Endometrium (tissue), 2 donors: ENCODE measurements at regions not wholly inside any gene's neighbourhood (a gene's known extent, or its start where the extent isn't known, plus 50 kb on each side); places are given as distances from the start of the nearest gene placed in this dataset.
"Not testable (repeated sequence)": the region's sequence is repeated elsewhere in the genome, so short reads cannot be mapped to it uniquely, and the experiment has no call there.

ENCODE experiments used
- FAIRE-seq: peaks from 2 replicates; lab custom pipeline; 2012; peaks lifted over from hg19 to GRCh38; lab: Jason Lieb, UNC
- donor health status: control.
- donor health status: control.

DNA sequence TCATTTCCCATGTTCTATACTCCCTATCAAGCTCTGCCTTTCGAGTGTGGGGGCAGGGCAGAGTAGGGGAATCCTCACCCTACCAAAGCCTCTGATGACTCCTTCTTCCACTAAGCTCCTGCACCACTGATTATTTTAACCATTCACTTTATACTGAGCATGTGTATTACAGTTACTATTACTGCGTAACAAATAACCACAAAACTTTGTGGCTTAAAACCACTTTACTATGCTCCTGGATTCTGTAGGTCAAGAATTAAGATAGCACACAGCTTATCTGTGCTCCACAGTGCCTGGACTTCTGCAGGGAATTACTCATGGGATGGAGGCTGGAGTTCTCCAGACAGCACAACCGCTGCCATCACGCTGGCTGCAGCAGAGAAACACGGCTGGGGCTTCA is 117.4 kb upstream of the DNAJC10 start:
- no peak for FAIRE-seq

DNA sequence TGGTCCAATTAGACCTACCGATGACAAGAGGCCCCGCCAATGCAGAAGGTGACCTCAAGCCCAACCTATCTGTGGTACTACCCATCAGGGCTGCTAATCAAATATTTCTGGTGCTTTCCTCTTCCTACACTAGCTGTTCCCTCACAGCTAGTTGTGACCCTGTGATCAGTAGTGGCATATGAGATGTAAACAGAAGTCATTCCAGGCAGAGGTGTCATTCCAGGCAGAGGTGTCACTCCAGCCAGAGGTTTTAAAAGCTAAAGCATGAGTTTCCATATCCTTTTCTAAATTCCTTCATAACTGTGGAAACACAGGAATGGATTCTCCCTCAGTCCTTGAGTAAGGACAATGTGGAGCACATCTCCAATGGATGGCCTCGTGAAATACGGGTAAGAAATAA is 110.9 kb upstream of the DNAJC10 start:
- no peak for FAIRE-seq

DNA sequence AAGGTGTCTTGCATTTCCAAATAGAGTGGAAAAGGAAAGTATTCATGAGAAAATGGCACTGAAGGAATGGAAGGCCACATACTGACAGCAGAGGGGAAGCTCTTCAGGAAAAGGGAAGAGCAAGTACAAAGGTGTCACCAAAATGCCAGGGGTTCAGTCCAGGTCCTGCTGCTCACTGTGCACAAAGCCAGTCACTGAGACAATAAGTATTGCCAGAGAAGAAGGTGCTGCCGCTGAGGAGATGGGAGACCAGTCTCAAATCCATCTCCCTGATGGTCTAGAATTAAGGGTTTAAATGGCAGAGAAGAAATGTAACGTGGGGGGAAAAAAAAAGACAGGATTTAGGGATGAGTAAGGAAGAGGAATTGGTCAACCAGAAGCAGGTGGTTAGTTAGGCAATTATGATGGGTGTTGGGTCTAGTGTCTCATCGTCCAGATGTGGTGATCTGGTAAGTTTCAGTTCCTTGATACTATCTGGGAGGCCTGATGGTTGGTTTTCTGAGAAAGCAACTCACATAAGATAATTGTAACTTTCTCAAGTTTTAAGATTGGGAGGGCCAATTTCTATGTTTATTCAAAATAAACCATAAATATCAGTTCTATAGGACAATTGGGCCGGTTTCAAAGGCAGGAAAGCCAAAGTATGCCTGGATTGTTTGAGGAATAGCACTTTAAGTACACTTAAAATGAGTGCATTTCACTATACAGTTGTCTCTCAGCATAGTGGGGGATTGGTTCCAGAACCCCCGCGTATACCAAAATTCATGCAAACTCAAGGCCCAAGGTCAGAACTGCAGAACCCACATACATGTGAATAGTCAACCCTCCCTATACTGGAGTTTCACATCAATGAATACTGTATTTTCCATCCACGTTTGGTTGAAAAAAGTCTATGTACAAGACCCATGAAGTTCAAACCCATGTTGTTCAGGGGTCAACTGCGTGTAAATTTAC is 109.1 kb upstream of the DNAJC10 start:
- no peak for FAIRE-seq

DNA sequence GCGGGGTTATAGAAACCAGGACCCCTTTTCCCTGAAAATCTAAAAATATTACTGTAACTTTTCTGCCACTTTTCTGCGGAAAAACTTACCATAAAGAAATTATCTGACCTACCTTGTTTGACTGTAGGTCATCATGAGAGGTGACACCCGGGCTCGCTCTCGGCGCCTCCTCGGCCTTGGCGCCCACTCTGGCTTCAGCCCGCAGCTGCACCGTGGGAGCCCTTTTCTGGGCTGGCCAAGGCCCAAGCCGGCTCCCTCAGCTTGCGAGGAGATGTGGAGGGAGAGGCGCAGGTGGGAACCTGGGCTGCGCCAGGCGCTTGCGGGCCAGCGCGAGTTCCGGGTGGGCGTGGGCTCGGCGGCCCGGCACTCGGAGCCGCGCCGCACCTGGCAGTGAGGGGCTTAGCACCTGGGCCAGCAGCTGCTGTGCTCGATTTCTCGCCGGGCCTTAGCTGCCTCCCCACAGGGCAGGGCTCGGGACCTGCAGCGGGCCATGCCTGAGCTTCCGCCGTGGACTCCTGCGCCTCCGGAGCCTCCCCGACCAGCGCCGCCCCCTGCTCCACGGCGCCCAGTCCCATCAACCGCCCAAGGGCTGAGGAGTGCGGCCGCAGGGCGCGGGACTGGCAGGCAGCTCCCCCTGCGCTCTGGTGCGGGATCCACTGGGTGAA is 107.7 kb upstream of the DNAJC10 start:
- FAIRE-seq = no peak

DNA sequence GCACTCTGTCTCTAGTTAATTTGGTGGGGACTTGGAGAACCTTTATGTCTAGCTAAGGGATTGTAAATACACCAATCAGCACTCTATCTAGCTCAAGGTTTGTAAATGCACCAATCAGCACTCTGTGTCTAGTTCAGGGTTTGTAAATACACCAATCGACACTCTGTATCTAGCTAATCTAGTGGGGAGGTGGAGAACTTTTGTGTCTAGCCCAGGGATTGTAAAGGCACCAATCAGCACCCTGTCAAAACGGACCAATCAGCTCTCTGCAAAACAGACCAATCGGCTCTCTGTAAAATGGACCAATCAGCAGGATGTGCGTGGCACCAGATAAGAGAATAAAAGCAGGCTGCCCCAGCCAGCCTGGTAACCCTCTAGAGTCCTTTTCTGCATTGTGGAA is 107.1 kb upstream of the DNAJC10 start:
- FAIRE-seq = not testable (repeated sequence)

DNA sequence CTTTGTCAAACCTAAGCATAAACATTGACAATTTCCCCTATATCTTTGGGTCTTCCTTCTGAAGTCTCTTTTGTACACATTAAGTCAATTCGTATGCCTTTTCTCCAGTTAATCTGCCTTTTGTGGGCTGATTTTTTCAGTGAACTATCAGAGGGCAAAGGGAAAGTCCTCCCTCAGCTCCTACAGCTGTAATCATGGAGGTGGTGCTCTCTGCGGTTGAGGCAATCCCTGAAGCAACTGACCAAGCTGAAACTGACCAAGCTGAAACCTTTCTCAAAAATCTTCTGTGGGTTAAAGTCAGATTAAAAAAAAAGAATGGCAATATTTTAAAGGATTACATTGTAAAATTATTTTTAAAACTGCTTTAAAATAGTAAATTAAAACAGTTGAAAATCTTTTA is 105.8 kb upstream of the DNAJC10 start:
- FAIRE-seq = no peak

DNA sequence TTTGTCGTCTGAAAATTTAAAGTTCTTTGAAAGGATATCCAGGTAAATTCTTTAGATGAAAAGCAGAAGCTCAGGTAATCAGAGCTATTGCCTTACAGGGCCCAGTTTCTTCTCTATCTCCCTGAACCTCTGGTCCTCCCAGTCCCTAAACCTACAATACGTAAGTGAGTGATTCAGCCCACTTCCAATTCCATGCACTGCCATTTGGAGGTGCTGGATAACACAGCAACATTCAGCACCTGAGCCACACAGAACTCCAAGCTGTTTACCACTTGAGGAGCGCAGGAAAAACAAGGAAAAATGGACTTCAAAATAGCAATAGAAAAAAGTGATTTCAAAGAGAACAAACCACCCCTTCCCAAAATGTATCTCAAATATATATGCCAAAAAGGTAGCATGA is 105.0 kb upstream of the DNAJC10 start:
- FAIRE-seq = no peak

DNA sequence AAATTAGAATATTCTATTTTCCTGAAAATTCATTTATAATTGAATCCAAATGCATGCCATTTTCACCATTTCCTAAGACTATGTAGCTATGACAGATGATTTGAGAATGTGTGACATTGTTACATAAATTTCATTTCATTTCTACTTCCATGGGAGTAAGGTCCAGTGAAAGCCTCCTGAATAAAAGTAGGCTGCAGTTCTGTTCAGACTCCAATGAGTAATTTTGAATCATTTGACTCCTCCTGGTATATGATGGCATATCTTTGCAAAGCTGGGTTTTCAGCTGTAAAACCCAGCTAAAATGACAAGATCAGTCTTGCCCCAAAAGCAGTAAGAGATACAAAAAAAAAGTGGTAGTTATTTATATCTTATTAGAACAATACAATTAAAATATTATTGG is 101.0 kb upstream of the DNAJC10 start:
- FAIRE-seq = no peak

DNA sequence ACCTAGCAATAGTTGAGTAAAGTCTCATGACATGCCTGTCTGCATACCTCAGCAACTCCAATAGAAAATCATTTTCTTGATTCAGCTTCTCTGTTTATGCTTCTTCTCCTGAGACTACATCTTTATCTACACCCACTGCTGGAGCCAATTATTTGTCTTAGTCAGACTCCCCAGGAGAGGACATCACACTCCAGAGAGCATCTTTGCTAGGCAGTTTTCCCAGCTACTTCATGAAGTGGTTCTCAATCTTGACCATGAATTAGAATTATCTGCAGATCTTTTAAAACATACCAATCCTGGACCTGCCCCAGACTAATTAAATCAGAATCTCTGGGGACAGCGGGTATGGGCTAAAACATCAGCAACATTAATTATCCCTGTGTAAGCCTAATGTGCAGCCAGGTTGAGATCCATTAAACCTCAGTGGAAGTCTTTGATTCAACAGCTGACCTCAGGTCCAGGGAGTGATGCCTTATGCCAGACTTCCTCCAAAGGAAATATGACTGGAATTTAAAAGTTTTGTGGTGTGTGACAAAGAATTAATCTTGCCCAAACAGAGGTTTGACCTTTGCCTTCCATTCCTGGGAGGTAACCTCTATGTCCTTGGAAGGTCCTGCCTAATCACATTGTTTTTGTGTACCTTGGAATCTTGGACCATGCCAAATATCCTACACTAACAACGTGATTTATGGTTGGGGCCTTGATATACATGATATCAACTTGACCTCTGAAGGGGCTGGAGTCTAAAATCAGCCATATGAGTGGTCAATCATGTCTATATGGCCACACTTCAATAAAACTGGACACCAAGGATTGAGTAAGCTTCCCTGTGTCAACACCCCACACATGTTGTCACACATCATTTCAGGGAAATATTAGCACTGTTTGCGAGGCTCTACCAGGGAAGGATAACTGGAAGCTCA is 99.3 kb upstream of the DNAJC10 start:
- FAIRE-seq = no peak

DNA sequence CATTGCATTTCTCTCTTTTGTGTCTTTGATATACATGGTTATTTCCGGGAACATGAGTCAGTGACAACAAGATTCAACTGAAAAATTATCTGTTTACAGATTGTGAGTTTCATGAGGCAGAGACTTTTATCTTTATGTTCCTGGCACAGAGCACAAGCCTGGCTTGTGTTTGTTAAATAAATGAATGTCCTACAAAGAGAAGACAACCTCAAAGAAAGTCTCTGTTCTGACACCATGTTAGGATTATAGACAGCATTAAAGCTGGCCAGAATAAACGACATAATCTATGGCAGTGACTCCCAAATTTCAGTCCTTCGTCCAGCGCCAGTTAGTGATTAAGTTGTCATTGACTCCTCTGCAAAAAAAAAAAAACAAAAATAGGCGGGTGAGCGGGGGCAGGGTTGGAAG is 97.4 kb upstream of the DNAJC10 start:
- FAIRE-seq = no peak

DNA sequence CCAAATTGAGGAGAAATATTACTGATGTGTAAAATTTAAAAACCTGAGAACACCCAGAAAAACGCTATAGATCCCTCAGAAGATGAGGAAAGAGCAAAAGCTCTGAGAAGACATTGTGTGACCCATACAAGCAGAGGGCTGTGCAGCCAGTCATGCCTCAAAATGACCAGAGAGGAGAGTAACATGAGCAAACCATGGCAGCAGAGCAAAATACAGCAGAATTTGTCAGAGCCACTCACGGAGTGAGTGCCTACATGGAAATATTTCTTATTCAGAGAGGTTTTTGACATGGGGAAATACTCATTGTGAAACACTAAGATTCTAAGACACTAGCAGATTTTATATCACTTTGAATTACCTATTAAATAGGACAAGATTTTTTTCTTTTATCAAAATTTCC is 96.8 kb upstream of the DNAJC10 start:
- FAIRE-seq = no peak

DNA sequence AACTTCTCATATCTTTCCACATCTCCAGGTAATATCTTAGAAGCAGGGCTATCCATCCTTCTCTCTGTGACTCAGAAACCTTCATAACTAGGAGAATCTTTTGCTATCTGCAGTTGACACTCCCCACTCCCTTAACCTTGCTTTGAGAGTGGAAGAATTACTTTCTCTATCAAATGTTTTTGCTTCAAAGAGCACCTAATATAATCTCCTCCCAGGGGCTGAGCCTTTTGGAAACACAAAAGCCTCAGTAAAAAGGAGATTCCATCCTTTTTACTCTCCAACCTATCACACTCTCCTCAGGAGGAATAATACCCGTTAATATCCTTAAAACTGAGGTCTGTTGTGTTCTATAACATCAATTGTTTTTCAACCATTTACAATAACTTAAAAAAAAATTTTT is 94.9 kb upstream of the DNAJC10 start:
- no peak for FAIRE-seq

DNA sequence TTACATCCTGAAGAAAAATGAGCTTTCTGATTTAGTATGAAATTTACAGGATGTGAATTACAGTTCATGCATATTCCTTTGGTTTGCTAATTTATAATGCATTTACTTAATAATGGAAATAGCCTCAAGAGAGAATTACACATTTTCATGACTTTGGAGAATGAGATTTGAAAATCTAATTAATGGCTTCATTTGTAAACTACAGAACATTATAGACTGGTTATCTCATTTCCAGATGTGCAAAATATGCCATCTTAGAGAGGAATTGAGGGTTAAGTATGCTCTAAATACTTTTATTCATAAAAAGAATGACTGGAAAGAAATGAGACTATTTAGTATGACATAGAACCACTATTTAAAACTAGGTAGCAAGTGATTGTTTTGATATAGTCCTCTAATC is 94.2 kb upstream of the DNAJC10 start:
- no peak for FAIRE-seq

DNA sequence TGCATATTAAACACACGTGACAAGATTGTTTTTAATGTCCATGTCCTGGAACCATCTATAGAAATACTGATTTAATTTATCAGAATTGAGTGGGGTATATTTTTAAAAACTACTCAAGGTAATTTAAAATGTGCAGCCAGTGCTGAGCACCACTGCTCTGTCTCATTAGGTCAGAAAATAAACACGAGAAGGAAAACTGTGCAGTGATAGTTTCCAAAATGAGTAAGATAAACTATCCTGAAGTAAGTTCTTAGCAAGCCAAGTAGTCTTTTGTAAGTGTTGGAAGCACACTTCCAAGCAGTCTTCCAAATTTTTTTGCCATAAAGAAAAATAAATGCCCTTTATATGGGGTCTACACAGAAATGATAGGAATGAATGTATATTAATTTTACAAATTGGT is 93.8 kb upstream of the DNAJC10 start:
- FAIRE-seq = no peak

DNA sequence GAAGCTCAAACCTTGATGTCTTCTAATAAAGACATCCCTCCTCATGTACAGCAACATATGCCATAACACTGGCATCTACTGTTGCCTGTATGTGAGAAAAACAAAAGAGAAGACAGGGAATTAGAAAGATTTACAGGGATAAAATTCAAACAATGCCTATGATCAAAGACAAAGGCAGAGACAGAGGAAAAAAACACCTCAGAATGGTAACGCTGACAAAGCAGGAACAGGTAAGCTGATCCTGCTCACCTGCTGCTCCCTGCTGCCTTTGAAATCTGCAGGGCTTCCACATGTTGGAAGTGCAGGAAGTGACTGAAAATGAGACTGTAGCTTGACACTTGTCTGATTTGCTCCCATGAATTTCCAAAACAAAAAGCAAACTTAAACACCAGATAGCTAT is 90.2 kb upstream of the DNAJC10 start:
- FAIRE-seq = no peak

DNA sequence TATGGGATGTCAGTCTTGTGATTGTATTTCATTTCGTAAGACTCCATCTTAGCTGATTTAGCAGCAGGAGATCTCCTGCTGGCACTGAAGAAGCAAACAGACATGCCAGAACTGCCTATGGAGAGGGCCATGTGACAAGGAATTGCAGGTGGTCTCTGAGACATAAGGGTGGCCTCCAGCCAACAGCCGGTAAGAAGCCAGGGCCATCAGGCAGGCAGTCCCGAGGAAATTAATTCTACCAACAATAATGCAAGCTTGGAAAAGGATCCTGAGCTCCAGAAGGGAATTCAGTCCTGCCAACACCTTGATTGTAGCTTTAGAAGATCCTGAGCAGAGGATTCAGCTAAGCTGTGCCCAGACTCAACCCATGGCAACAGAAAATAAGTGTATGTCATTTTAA is 87.1 kb upstream of the DNAJC10 start:
- no peak for FAIRE-seq

DNA sequence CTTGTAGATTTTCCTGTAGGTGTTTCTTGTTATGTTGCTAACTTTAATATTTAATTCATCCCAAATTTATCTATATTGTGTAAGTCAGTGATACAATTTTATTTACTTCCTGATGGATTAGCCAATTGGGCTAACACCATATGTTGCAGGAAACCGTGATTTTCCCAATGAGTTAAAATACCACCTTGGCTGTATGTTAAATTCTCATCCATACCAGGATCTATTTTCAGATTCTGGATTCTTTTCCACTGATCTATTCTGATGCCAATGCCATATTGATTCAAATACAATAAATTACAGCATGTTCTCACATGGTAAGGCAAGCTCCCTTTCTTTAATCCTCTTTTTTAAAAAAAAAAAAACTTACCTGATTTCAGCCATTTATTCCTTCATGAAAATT is 85.8 kb upstream of the DNAJC10 start:
- no peak for FAIRE-seq

DNA sequence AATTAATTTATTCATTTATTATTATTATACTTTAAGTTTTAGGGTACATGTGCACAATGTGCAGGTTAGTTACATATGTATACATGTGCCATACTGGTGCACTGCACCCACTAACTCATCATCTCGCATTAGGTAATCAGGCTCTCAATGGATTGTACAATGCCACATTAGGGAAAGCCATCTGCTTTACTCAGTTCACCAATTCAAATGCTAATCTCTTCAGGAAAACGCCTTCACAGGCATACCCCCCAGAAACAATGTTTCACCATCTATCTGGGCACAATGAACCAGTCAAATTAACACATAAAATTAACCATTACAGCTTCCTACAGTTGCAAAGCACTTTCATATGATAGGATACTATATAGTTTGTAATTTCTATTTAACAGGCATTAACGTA is 84.8 kb upstream of the DNAJC10 start:
- no peak for FAIRE-seq

DNA sequence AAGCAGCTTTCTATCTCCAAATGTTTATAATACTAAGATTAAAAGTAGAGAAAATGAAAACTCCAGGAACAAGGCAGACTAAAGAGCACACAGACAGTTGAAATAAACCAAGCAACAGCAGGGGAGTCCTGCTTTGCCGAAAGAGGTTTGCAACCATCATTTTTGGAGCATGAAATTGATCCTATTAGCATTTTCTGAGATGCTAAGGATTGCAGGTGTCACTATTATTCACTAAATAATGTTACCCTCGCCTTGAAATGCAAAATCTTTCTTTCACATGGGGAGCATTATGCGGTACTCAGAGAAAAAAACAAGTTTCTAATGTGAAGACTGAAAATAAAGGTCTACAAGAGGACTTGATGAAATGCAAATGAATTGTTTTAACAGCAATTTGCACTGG is 81.7 kb upstream of the DNAJC10 start:
- FAIRE-seq = no peak

DNA sequence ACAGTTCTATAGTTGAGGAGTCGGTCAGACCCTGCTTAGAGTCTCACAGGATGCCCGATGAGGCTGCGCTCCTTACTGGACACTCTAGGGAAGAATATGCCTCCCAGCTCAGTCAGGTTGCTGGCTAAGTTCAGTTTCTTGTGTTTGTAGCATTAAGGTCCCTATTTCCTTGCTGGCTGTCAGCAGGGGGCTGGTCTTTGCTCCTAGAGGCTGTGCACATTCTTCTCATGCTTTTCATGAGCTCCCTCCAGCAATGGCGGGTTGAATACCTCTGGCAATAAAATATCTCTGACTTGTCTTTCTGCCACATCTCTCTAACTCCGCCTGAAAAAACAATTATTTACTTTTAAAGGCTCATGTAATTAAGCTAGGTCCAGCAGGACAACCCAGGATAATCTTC is 79.4 kb upstream of the DNAJC10 start:
- no peak for FAIRE-seq

DNA sequence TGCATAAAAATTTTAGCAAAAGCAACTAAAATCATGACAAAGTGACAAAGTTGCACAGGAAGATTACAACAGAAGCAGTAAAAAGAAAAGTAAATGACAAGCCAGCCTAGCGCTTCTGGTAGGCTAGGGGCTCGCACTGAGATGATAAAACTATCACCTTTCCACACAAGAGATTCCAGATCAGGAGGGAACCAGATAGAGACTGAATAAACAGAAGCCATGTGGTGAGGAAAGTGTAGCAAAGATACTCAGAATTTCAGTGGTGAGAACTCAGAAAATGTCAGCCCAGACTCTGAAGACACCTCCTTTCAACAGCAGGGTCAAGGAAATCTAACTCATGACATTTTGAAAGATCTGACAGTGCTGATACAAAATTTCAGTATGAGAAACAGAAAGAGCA is 77.4 kb upstream of the DNAJC10 start:
- no peak for FAIRE-seq

DNA sequence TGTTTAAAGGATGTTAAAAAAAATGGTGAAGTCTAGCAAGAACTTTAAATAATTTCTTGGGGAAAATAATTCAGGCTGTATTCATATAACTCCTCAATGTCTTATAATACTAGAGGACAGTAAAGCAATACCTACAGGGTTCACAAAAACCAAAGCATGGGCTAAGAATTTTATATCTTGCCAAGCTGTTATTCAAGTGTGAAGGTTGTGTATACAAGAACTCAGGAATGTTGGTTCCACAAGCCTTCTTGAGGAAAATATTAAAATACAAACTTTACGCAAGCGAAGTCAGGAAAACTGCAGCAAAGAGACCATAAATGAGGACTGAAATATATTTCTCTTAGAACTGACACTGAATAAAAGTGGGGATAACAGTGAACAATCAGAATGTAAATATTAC is 76.1 kb upstream of the DNAJC10 start:
- no peak for FAIRE-seq

DNA sequence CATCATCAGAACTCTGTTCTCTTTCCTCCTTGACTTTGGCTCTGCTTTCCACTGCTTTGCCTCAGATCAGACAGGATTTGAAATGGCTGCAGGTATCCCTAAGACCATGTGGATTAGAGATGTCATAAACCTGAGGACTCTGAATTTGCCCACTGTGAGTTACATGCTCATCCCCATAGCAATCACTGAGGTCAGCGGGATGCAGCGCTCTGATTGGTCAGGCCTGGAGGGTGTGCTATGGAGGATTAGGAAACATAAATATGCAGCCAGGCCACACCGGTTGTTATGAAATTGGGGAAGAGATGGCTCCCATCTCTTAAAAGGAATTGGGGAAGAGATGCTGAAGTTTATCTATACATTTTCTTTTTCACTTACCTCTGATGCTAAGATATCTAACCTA is 73.7 kb upstream of the DNAJC10 start:
- no peak for FAIRE-seq
